ENCODE measurements at regions not wholly inside any gene's neighbourhood (a gene's known extent, or its start where the extent isn't known, plus 50 kb on each side); places are given as distances from the start of the nearest gene placed in this dataset.

- intact Hi-C loops (cut with DNase I) = no loop called here
- ATAC-seq (no peak), DNase-seq (no peak)
- 83 to 89% (median 88%) methylated on average over 6 of the region's 6 CpGs for WGBS, 4 donors
- H3K4me3 ChIP-seq = no peak overlapping the region
- no peak overlapping the region for H3K27ac ChIP-seq
- TF ChIP-seq CTCF (IDR thresholded peaks at IDR 0.05) (no peak), POLR2A (IDR thresholded peaks at IDR 0.05) (no peak)
- H3K36me3 ChIP-seq = no peaks in the 10 kb centered on the region
- H3K4me1 ChIP-seq = no peaks in the 10 kb centered on the region
- H3K27me3 ChIP-seq = no peaks in the 10 kb centered on the region
- H3K9me3 ChIP-seq = no peaks in the 10 kb centered on the region
These were observed 80.3 kb upstream of the SLC35G4 start for GRCh38 chr18:11529081-11529480.

- Histone ChIP-seq H3K27me3 (no peaks in the 10 kb centered on the region), H3K27ac (no peak overlapping the region), H3K9me3 (no peaks in the 10 kb centered on the region), H3K36me3 (no peaks in the 10 kb centered on the region), H3K4me1 (no peaks in the 10 kb centered on the region), H3K4me3 (no peak overlapping the region)
- intact Hi-C loops (cut with DNase I) = no loop called here
- ATAC-seq (no peak), DNase-seq (no peak)
- 92 to 100% (median 94%) methylated on average over 1 of the region's 1 CpG for WGBS, 4 donors
- TF ChIP-seq CTCF (IDR thresholded peaks at IDR 0.05) (no peak), POLR2A (IDR thresholded peaks at IDR 0.05) (no peak)
These were observed 82.7 kb upstream of the SLC35G4 start for GRCh38 chr18:11526675-11527074.

GRCh38 chr18:11523804-11524203 lies 85.6 kb upstream of the SLC35G4 start:
- Histone ChIP-seq H3K4me3 (no peak overlapping the region), H3K27me3 (no peaks in the 10 kb centered on the region), H3K27ac (no peak overlapping the region), H3K9me3 (no peaks in the 10 kb centered on the region), H3K36me3 (no peaks in the 10 kb centered on the region), H3K4me1 (no peaks in the 10 kb centered on the region)
- intact Hi-C loops (cut with DNase I) = no loop called here
- 46 to 53% (median 48%) methylated on average over 2 of the region's 2 CpGs for WGBS, 4 donors
- no peak for ATAC-seq
- TF ChIP-seq CTCF (IDR thresholded peaks at IDR 0.05) (no peak), POLR2A (IDR thresholded peaks at IDR 0.05) (no peak)
- DNase-seq = no peak

- Histone ChIP-seq H3K9me3 (no peaks in the 10 kb centered on the region), H3K4me1 (no peaks in the 10 kb centered on the region), H3K4me3 (no peak overlapping the region), H3K27me3 (no peaks in the 10 kb centered on the region), H3K27ac (no peak overlapping the region), H3K36me3 (no peaks in the 10 kb centered on the region)
- intact Hi-C loops (cut with DNase I) = no loop called here
- 63 to 73% (median 66%) methylated on average over 5 of the region's 5 CpGs for WGBS, 4 donors
- DNase-seq (no peak), ATAC-seq (no peak)
- no peak for TF ChIP-seq POLR2A (IDR thresholded peaks at IDR 0.05)
- no peak for TF ChIP-seq CTCF (IDR thresholded peaks at IDR 0.05)
These were observed 86.4 kb upstream of the SLC35G4 start for GRCh38 chr18:11522992-11523391.
